Upper lobe of right lung (tissue), 1 donor: ENCODE measurements at regions not wholly inside any gene's neighbourhood (a gene's known extent, or its start where the extent isn't known, plus 50 kb on each side); places are given as distances from the start of the nearest gene placed in this dataset.

Source experiments
- ATAC-seq: fragments of 200-7000 bp; cut with Tn5 transposase; one replicate; pipeline ENCODE4 v1.9.1; 2020; ENCODE audit warnings: mild to moderate bottlenecking, moderate library complexity
- DNase-seq: peaks from one replicate; pipeline ENCODE4 v3.0.0-alpha.2; 2020
- H3K27ac ChIP-seq: fragments of 200-600 bp; one replicate; pipeline ENCODE4 v1.8.0; 2022
- H3K27me3 ChIP-seq: fragments of 200-600 bp; one replicate; pipeline ENCODE4 v1.8.0; 2022; ENCODE audit warnings: mild to moderate bottlenecking
- H3K36me3 ChIP-seq: fragments of 200-600 bp; one replicate; pipeline ENCODE4 v1.8.0; 2022
- H3K4me1 ChIP-seq: fragments of 200-600 bp; one replicate; pipeline ENCODE4 v1.8.0; 2022
- H3K4me3 ChIP-seq: fragments of 200-600 bp; one replicate; pipeline ENCODE4 v1.8.0; 2022; ENCODE audit warnings: mild to moderate bottlenecking
- H3K9me3 ChIP-seq: fragments of 200-600 bp; one replicate; pipeline ENCODE4 v1.8.0; 2022
- CTCF ChIP-seq: fragments of 200-600 bp; IDR thresholded peaks from one replicate; pipeline ENCODE4 v1.8.0; 2022; ENCODE audit warnings: antibody characterized with exemption
- intact Hi-C: fragments of 100-400 bp; cut with DNase I; formaldehyde crosslinking; loops from one replicate; pipeline ENCODE4 v1.11.0; 2022
- donor health status: DM: no; HTN: yes; CAD: no; lungs with severe emphysema.

GRCh38 chr3:72519946-72520604, 328.2 kb downstream of the SHQ1 start:
- DNase-seq (no peak), ATAC-seq (no peak)
- intact Hi-C loops: no loop called here
- Histone ChIP-seq H3K4me3 (no peak overlapping the region), H3K27ac (no peak overlapping the region), H3K27me3 (no peaks in the 10 kb centered on the region), H3K9me3 (no peaks in the 10 kb centered on the region), H3K36me3 (no peaks in the 10 kb centered on the region), H3K4me1 (no peaks in the 10 kb centered on the region)
- no peak for TF ChIP-seq CTCF

GRCh38 chr3:72517921-72518424, 330.3 kb downstream of the SHQ1 start:
- intact Hi-C loops: no loop called here
- H3K4me3 ChIP-seq: no peak overlapping the region
- DNase-seq (no peak), ATAC-seq (no peak)
- H3K27me3 ChIP-seq: no peaks in the 10 kb centered on the region
- H3K27ac ChIP-seq: no peak overlapping the region
- no peaks in the 10 kb centered on the region for H3K9me3 ChIP-seq
- no peaks in the 10 kb centered on the region for H3K36me3 ChIP-seq
- TF ChIP-seq CTCF: no peak
- no peaks in the 10 kb centered on the region for H3K4me1 ChIP-seq

GRCh38 chr3:72517336-72517735, 330.9 kb downstream of the SHQ1 start:
- no peak for TF ChIP-seq CTCF

GRCh38 chr3:72516361-72516760, 331.9 kb downstream of the SHQ1 start:
- H3K9me3 ChIP-seq: no peaks in the 10 kb centered on the region
- no peak for DNase-seq
- no peaks in the 10 kb centered on the region for H3K36me3 ChIP-seq
- H3K4me3 ChIP-seq: no peak overlapping the region
- no peaks in the 10 kb centered on the region for H3K4me1 ChIP-seq
- H3K27me3 ChIP-seq: no peaks in the 10 kb centered on the region
- intact Hi-C loops: no loop called here
- no peak overlapping the region for H3K27ac ChIP-seq
- ATAC-seq: no peak
- TF ChIP-seq CTCF: no peak

More at GRCh38 chr3:72517336-72517735, 330.9 kb downstream of the SHQ1 start:
- no peaks in the 10 kb centered on the region for H3K4me1 ChIP-seq
- DNase-seq: no peak
- no peak overlapping the region for H3K27ac ChIP-seq
- ATAC-seq: no peak
- no peaks in the 10 kb centered on the region for H3K9me3 ChIP-seq
- intact Hi-C loops: no loop called here
- no peaks in the 10 kb centered on the region for H3K27me3 ChIP-seq
- H3K36me3 ChIP-seq: no peaks in the 10 kb centered on the region
- H3K4me3 ChIP-seq: no peak overlapping the region

- Histone ChIP-seq H3K27ac (no peak overlapping the region), H3K4me1 (no peaks in the 10 kb centered on the region), H3K9me3 (no peaks in the 10 kb centered on the region), H3K36me3 (no peaks in the 10 kb centered on the region), H3K4me3 (no peak overlapping the region), H3K27me3 (no peaks in the 10 kb centered on the region)
- intact Hi-C loops: no loop called here
- no peak for DNase-seq
- TF ChIP-seq CTCF: no peak
- ATAC-seq: no peak
These were observed 332.3 kb downstream of the SHQ1 start for GRCh38 chr3:72515941-72516340.

GRCh38 chr3:72515281-72515680, 333.0 kb downstream of the SHQ1 start:
- H3K4me3 ChIP-seq: no peak overlapping the region
- H3K27me3 ChIP-seq: no peaks in the 10 kb centered on the region
- intact Hi-C loops: no loop called here
- no peaks in the 10 kb centered on the region for H3K36me3 ChIP-seq
- no peaks in the 10 kb centered on the region for H3K9me3 ChIP-seq
- no peak for ATAC-seq
- TF ChIP-seq CTCF: no peak
- H3K4me1 ChIP-seq: no peaks in the 10 kb centered on the region
- H3K27ac ChIP-seq: no peak overlapping the region
- DNase-seq: no peak
